GM10248 (cell line): ENCODE measurements at regions not wholly inside any gene's neighbourhood (a gene's known extent, or its start where the extent isn't known, plus 50 kb on each side); places are given as distances from the start of the nearest gene placed in this dataset.

Experiments used
- CTCF ChIA-PET: fragments of 300-600 bp; sonication (Branson Sonifier 250); formaldehyde crosslinking; extraction: SDS; loops from one replicate; lab custom pipeline; 2021; ENCODE audit warnings: antibody characterized with exemption; lab: Yijun Ruan, JAX
- POLR2A ChIA-PET: fragments of 350-650 bp; sonication (Branson Sonifier 250); formaldehyde crosslinking; extraction: SDS; loops from one replicate; lab custom pipeline; 2020; ENCODE audit warnings: antibody characterized with exemption; lab: Yijun Ruan, JAX
- DNase-seq: peaks from one replicate; pipeline ENCODE4 v3.0.0; 2012; ENCODE audit errors: extremely low spot score
- CTCF ChIP-seq: IDR thresholded peaks from 2 replicates; pipeline ENCODE4 v1.5.1; 2012; ENCODE audit warnings: mild to moderate bottlenecking, low read depth; ENCODE audit errors: extremely low read depth, missing control alignments, control extremely low read depth

GRCh38 chr12:127146991-127147718 lies 1119.8 kb upstream of the TMEM132C start:
- ChIA-PET POLR2A (no interaction called here), CTCF (no interaction called here)
- TF ChIP-seq CTCF = no peak
- no peak for DNase-seq

DNA sequence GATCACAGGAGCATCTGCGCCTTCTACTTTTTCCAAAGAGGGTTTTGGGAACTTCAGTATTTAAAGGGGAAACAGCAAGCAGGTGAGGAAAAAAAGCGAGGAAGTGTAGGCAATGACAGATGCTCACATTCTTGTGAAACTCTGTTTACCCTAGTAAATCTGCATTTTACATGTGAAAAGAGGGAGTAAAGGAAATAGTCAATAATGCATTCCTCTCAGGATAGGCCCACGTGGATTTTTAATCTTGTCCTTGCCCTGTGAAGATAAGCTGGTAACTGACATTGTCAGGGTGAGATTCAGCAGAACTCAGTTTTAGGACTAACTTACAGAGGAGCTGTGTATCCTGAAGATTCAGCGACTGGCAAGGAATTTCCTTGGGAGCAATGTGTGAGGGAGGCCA lies 1119.2 kb upstream of the TMEM132C start:
- no peak for TF ChIP-seq CTCF
- CTCF ChIA-PET = no interaction called here
- no peak for DNase-seq
- POLR2A ChIA-PET = no interaction called here

DNA sequence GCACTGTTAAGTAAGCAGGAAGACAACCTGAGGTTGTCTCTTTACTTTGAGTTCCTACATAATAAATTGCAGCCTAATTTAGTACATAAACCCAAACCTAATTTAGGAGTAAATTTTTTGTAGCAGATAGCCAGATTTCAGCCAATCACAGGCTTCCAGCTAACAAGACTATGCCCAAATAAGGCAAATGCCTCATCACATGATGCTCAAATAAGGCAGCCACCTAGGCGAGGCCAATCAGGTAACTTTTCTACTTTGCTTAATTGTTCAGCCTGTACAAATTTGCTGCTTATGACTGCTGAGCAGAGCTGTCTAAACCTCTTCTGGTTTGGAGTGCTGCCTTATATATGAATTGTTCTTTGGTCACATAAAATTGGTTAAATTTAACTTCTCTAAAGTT lies 1118.7 kb upstream of the TMEM132C start:
- ChIA-PET CTCF (no interaction called here), POLR2A (no interaction called here)
- no peak for DNase-seq
- TF ChIP-seq CTCF = no peak

DNA sequence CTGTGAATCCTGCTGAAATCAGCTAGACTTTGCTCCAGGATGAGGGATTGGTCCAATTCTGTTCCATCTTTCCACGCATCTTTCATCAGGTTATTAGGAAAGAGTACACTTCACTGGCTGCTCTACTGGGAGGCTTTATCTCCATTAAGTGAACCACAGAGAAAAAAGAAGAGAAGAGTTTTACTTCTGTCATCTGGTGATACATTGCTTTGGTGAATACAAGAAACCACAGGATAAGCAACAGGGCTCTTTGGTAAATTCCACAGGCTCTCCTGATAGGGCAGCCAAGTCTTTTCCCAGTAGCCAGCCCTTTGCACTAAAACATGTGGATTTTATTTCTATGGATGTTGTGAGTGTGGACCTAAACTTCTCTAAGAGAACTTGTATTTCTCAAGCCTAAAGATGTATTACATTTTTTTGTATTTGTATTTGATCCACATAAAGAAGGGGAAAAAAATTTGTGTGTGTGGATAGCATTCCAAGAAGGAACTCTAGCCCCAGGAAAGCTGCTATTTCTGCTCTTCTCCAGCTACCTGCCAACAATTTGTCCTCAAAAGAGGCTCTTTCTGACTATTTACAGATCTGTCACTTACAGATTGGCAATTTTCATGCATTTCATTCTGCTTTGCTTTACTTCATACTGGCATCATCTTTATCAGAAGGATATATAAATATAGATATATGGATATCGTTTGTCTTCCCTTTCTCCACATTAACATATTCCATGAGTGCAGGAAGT lies 1117.6 kb upstream of the TMEM132C start:
- POLR2A ChIA-PET = no interaction called here

DNA sequence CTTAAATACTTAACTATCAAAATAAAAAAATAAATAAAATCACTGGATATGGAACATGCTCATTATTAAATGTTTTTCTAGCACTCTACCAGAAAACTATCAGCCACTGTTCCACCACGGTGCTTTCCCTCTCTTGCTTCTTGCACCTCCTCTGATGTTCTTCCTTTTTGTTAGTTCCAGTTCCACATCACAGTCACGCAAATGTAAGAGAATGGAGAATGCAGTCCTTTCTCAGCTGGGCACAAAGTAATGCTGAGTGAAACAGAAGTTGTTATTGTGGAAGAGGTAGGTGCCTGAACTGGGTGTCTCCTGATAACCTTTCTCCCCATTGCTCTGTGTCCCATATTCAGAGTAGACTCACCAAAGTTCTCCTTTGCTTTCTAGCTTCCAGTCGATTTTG lies 1116.9 kb upstream of the TMEM132C start:
- CTCF ChIA-PET = no interaction called here
- DNase-seq = no peak

More for the DNA sequence above, 1117.6 kb upstream of the TMEM132C start:
- DNase-seq = no peak
- CTCF ChIA-PET = no interaction called here
- no peak for TF ChIP-seq CTCF

GRCh38 chr12:127150479-127150878 lies 1116.5 kb upstream of the TMEM132C start:
- no peak for TF ChIP-seq CTCF
- POLR2A ChIA-PET = no interaction called here
- DNase-seq = no peak
- CTCF ChIA-PET = no interaction called here

More for the DNA sequence above, 1116.9 kb upstream of the TMEM132C start:
- no peak for TF ChIP-seq CTCF
- POLR2A ChIA-PET = no interaction called here
